ENCODE measurements at regions not wholly inside any gene's neighbourhood (a gene's known extent, or its start where the extent isn't known, plus 50 kb on each side); places are given as distances from the start of the nearest gene placed in this dataset.
A peak's percentile ranks its signal among the peaks of the same experiment; 100 is the strongest.

GRCh38 chr4:23741681-23742191, 148.1 kb downstream of the PPARGC1A start:
- H3K36me3 ChIP-seq: no peaks in the 10 kb centered on the region
- H3K27me3 ChIP-seq: no peaks in the 10 kb centered on the region
- H3K4me1 ChIP-seq: no peaks in the 10 kb centered on the region
- DNase-seq: peak in 1 of 3 donors; percentile 56
- TF ChIP-seq CTCF (IDR thresholded peaks at IDR 0.05) (no peak), POLR2A (IDR thresholded peaks at IDR 0.05) (no peak)
- peak overlapping the region in 3 of 4 donors; percentile 37 to 72 (median 71) for H3K27ac ChIP-seq
- H3K4me3 ChIP-seq: no peak overlapping the region
- H3K9me3 ChIP-seq: no peaks in the 10 kb centered on the region

- Histone ChIP-seq H3K36me3 (no peaks in the 10 kb centered on the region), H3K9me3 (no peaks in the 10 kb centered on the region), H3K27ac (no peak overlapping the region), H3K27me3 (no peaks in the 10 kb centered on the region), H3K4me3 (no peak overlapping the region), H3K4me1 (peaks cover 0 to 7% (median 0%) of the 10 kb centered on the region in 4 donors)
- DNase-seq: peak in 1 of 3 donors; percentile 46
- no peak for TF ChIP-seq POLR2A (IDR thresholded peaks at IDR 0.05)
- TF ChIP-seq CTCF (IDR thresholded peaks at IDR 0.05): no peak
Measured at GRCh38 chr4:23737571-23737970, 152.3 kb downstream of the PPARGC1A start.

GRCh38 chr4:23736466-23736865, 153.4 kb downstream of the PPARGC1A start:
- TF ChIP-seq CTCF (IDR thresholded peaks at IDR 0.05) (peak in 1 of 6 experiments; percentile 18), POLR2A (IDR thresholded peaks at IDR 0.05) (no peak)
- Histone ChIP-seq H3K9me3 (no peaks in the 10 kb centered on the region), H3K27me3 (no peaks in the 10 kb centered on the region), H3K27ac (no peak overlapping the region), H3K36me3 (no peaks in the 10 kb centered on the region), H3K4me3 (no peak overlapping the region), H3K4me1 (peaks cover 0 to 7% (median 0%) of the 10 kb centered on the region in 4 donors)
- no peak for DNase-seq

GRCh38 chr4:23734000-23734399, 155.8 kb downstream of the PPARGC1A start:
- H3K4me1 ChIP-seq: peaks cover 0 to 7% (median 0%) of the 10 kb centered on the region in 4 donors
- no peaks in the 10 kb centered on the region for H3K27me3 ChIP-seq
- no peak for DNase-seq
- H3K27ac ChIP-seq: peak overlapping the region in 2 of 4 donors; percentile 58
- no peak overlapping the region for H3K4me3 ChIP-seq
- no peak for TF ChIP-seq CTCF (IDR thresholded peaks at IDR 0.05)
- TF ChIP-seq POLR2A (IDR thresholded peaks at IDR 0.05): no peak
- no peaks in the 10 kb centered on the region for H3K9me3 ChIP-seq
- H3K36me3 ChIP-seq: no peaks in the 10 kb centered on the region

GRCh38 chr4:23733476-23733875, 156.4 kb downstream of the PPARGC1A start:
- no peak for DNase-seq
- H3K27ac ChIP-seq: no peak overlapping the region
- TF ChIP-seq POLR2A (IDR thresholded peaks at IDR 0.05): no peak
- TF ChIP-seq CTCF (IDR thresholded peaks at IDR 0.05): no peak
- H3K4me1 ChIP-seq: peaks cover 0 to 7% (median 0%) of the 10 kb centered on the region in 4 donors
- no peak overlapping the region for H3K4me3 ChIP-seq
- no peaks in the 10 kb centered on the region for H3K27me3 ChIP-seq
- no peaks in the 10 kb centered on the region for H3K36me3 ChIP-seq
- H3K9me3 ChIP-seq: no peaks in the 10 kb centered on the region

- no peaks in the 10 kb centered on the region for H3K36me3 ChIP-seq
- H3K4me1 ChIP-seq: peaks cover 0 to 7% (median 0%) of the 10 kb centered on the region in 4 donors
- H3K9me3 ChIP-seq: no peaks in the 10 kb centered on the region
- no peak overlapping the region for H3K27ac ChIP-seq
- no peak for TF ChIP-seq POLR2A (IDR thresholded peaks at IDR 0.05)
- no peak for TF ChIP-seq CTCF (IDR thresholded peaks at IDR 0.05)
- DNase-seq: no peak
- no peak overlapping the region for H3K4me3 ChIP-seq
- H3K27me3 ChIP-seq: no peaks in the 10 kb centered on the region
Measured at GRCh38 chr4:23730998-23731397, 158.8 kb downstream of the PPARGC1A start.
